DOHH2 (cell line): ENCODE measurements at regions not wholly inside any gene's neighbourhood (a gene's known extent, or its start where the extent isn't known, plus 50 kb on each side); places are given as distances from the start of the nearest gene placed in this dataset.

ENCODE experiments used
- EZH2phosphoT487 ChIP-seq: fragments of 200-600 bp; sonication (generic); IDR thresholded peaks from 2 replicates; pipeline ENCODE4 v1.6.1; 2017; ENCODE audit warnings: borderline replicate concordance, mild to moderate bottlenecking, antibody characterized with exemption, low read length, moderate library complexity, mixed read lengths
- TF ChIP-seq, protein P1 (sequence below): fragments of 200-600 bp; sonication (generic); IDR thresholded peaks from one replicate; pipeline ENCODE4 v1.5.1; 2014; ENCODE audit warnings: antibody characterized with exemption, mild to moderate bottlenecking, low read depth, low read length; ENCODE audit not compliant: poor library complexity, severe bottlenecking

GRCh38 chrX:55815546-55815945 is 98.0 kb downstream of the RRAGB start:
- TF ChIP-seq, protein P1, sequence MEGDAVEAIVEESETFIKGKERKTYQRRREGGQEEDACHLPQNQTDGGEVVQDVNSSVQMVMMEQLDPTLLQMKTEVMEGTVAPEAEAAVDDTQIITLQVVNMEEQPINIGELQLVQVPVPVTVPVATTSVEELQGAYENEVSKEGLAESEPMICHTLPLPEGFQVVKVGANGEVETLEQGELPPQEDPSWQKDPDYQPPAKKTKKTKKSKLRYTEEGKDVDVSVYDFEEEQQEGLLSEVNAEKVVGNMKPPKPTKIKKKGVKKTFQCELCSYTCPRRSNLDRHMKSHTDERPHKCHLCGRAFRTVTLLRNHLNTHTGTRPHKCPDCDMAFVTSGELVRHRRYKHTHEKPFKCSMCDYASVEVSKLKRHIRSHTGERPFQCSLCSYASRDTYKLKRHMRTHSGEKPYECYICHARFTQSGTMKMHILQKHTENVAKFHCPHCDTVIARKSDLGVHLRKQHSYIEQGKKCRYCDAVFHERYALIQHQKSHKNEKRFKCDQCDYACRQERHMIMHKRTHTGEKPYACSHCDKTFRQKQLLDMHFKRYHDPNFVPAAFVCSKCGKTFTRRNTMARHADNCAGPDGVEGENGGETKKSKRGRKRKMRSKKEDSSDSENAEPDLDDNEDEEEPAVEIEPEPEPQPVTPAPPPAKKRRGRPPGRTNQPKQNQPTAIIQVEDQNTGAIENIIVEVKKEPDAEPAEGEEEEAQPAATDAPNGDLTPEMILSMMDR = no peak
- no peak for TF ChIP-seq EZH2phosphoT487
